B cell (primary cell): ENCODE measurements at regions not wholly inside any gene's neighbourhood (a gene's known extent, or its start where the extent isn't known, plus 50 kb on each side); places are given as distances from the start of the nearest gene placed in this dataset.

ENCODE experiments used
- EZH2 ChIP-seq: IDR thresholded peaks from 2 replicates; pipeline ENCODE4 v1.6.1; 2012; ENCODE audit warnings: borderline replicate concordance, low read depth, mild to moderate bottlenecking, moderate library complexity, low read length; ENCODE audit not compliant: insufficient read depth, poor library complexity, severe bottlenecking
- TF ChIP-seq, protein P1 (sequence below): fragments of 200-600 bp; IDR thresholded peaks from one replicate; pipeline ENCODE4 v1.8.0; 2022; ENCODE audit warnings: antibody characterized with exemption, mild to moderate bottlenecking

DNA sequence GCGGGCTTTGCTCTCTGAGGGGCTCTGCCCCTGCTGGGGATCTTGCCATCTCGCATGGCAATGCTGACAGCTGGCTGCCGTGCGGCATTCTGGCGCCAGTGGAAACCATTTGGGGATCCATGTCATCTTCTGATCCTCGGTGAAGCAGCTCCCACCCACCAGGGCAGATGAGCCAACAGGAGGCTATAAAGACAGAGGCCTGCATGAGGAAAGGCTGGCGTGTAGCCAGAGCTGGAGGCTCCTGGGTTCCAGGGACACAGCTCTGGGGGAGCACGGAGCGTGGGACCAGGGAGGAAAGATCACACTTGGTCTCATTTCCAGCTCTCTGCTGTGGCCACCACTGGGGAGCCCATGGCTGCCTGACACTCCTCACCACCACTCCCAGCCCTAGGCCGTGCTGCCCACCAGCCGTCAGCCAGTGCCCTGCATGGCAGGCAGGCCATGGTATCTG, 145.8 kb downstream of the ZFP36L2 start:
- TF ChIP-seq, protein P1, sequence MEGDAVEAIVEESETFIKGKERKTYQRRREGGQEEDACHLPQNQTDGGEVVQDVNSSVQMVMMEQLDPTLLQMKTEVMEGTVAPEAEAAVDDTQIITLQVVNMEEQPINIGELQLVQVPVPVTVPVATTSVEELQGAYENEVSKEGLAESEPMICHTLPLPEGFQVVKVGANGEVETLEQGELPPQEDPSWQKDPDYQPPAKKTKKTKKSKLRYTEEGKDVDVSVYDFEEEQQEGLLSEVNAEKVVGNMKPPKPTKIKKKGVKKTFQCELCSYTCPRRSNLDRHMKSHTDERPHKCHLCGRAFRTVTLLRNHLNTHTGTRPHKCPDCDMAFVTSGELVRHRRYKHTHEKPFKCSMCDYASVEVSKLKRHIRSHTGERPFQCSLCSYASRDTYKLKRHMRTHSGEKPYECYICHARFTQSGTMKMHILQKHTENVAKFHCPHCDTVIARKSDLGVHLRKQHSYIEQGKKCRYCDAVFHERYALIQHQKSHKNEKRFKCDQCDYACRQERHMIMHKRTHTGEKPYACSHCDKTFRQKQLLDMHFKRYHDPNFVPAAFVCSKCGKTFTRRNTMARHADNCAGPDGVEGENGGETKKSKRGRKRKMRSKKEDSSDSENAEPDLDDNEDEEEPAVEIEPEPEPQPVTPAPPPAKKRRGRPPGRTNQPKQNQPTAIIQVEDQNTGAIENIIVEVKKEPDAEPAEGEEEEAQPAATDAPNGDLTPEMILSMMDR: no peak
- TF ChIP-seq EZH2: no peak
